Nucleus accumbens (tissue), 56 donors: ENCODE measurements at regions not wholly inside any gene's neighbourhood (a gene's known extent, or its start where the extent isn't known, plus 50 kb on each side); places are given as distances from the start of the nearest gene placed in this dataset.

Source experiments
- DNase-seq, 56 donors: peaks; one replicate each; lab custom pipeline; 2025; lab: John Stamatoyannopoulos, UW

DNA sequence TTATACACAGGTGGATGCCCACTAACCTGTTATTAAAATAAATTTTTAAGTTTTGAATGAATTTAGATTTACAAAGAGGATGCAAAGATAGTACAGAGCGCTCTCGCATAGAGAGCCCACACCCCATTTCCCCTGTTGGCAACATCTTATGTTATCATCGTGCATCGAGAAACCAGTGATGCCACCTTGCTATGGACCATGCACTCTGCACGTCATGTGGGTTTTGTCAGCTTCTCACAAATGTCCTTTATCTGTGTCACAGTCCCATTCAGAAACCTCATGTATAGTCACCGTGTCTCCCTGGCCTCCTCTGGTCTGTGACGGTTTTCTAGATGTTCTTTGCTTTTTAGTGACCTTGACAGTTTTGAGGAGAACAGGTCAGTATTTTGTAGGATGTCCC, 60.0 kb downstream of the ING1 start:
- DNase-seq = no peak

DNA sequence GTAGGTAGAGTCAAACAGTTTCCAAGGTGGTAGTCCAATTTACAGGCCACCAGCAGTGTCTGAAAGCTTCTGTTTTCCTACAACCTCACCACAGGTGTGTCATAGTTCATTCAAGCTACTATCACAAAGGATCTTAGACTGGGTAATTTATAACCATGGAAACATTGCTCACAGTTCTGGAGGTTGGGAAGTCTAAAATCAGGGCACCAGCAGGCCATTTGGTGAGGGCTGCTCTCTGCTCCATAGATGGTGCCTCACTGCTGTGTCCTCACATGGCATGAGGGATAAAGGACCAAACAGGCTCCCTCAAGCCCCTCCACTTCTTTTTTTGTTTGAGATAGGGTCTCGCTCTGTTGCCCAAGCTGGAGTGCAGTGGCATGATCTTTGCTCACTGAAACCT, 60.6 kb downstream of the ING1 start:
- DNase-seq = no peak

DNA sequence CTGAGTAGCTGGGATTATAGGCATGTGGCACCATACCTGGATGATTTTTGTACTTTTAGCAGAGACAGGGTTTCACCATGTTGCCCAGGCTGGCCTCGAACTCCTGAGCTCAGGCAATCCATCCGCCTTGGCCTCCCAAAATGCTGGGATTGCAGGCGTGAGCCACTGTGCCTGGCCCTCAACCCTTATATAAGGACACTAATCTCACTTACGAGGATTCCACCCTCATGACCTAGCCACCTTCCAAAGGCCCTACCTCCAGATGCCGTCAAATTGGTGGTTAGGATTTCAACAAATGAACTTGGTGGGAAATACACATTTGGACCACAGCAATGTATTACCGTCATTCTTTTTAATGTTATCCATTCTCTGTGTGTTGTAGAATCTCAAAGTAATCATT, 61.0 kb downstream of the ING1 start:
- no peak for DNase-seq

DNA sequence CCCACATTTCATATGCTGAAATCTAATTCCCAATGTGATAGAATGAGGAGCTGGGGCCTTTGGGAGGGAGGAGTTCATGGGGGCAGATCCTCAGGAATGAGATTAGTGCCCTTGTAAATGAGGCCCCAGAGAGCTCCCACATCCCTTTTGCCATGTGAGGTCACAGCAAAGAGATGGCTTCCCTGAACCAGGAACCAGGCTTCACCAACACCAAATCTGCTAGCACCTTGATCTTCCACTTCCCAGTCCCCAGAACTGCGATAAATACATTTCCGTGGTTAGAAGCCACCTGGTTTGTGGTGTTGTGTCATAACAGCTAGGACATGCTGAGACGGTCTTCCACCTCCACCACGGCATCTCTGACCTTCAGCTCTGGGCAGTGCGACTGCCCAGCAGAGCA, 62.1 kb downstream of the ING1 start:
- no peak for DNase-seq

DNA sequence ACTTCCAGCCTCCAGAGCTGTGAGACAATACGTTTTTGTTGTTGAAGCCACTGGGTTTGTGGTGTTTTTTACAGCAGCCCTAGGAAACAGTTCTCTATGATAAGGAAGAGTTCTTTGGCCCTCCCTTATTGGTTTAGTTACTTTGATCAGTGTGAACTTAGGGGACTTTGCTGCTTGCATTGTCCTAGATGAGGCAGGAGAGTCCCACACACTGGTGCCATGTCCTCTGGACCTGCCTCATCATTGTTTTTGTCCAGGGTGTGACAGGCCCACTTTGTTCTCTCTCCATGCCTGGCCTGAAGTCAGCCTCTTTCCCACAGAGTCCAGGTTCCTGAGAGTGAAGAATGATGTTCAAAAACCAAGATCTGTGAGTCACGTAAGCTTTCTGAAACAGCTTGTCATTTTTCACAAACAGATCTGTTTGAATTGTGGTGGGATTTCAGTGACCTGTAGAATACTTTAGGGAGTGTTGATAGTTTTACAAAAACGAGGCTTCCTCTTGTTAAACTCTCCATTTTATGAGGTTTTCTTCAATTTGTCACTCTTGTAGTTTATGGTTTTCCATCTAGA, 63.8 kb downstream of the ING1 start:
- DNase-seq = no peak

DNA sequence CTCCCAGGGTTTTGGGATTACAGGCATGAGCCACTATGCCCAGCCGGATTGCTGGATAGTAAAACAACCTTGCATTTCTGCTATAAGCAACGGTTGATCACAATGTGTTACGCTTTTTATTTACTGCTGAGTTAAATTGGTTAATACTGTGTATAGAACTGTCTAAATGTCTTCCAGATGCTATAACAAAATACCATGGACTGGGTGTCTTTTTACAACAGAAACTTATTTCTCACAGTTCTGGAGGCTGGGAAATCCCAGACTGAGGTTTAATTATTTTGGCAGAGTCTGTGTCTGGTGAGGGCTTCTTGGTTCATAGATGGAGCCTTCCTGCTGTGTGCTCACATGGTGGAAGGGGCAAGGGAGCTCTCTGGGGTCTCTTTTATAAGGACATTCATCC, 65.5 kb downstream of the ING1 start:
- no peak for DNase-seq

DNA sequence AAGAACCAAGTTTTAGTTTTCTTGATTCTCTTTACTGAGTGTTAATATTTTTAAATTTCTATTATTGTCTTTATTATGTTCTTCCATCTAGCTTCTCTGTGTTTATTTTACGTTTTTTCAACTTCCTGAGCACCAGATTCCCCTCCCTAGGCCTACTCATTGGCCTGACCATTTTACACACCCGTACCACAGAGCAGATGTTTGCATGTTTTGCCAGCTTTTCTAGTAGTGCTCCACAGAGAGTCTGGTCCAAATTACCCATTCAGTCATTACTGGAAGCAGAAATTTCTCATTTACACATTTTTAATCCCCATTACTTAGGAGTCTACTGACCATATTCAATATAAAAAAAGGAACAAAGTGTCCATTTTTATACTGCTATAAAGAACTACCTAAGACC, 66.9 kb downstream of the ING1 start:
- DNase-seq = no peak

DNA sequence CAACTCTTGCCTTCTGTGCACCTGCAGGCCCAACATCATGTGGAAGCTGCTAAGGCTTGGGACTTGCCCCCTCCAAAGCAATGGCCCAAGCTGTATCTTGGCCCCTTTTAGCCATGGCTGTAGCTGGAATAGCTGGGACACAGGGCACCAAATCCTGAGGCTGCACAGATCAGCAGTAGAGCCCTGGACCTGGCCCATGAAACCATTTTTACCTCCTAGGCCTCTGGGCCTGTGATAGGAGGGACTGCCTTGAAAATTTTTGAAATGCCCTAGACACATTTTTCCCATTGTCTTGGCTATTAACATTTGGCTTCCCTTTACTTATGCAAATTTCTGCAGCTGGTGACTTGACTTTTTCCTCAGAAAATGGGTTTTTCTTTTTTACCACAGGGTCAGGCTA, 68.7 kb downstream of the ING1 start:
- DNase-seq = no peak

DNA sequence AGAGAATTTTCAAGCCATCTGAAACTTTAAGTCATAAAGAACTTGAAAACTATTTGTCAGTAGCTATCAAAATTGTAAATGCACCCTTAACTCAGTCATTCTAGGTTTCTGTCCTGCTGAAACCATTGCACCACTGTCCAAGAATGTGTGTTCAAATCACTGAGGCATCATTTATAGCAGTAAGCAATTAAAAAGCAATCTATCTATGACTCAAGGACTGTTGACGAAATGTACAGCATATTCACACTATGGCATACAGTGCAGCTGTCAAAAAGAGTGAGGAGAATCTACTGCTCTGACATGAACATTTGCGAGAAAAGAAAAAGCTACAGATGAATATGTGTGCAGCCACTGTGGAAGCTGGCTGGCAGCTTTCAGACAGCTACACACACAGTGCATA, 71.2 kb downstream of the ING1 start:
- DNase-seq = no peak

DNA sequence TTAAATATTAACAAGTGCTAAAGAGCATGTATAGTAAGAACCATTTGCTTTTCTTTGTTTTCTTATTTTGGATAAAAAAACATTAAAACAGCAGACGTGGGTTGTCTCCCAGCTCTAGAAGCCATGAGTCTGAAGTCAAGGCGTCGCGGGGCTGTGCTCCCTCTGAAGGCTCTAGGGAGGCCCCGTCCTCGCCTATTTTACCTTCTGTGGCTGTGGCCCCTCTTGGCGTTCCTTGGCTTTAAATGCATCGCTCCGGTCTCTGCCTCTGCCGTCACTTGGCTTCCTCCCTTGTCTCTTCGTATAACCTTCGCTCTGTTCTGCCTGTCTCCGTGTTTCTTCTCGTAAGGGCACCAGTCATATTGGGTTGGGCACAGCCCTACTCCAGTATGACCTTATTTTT, 75.3 kb downstream of the ING1 start:
- DNase-seq = no peak

DNA sequence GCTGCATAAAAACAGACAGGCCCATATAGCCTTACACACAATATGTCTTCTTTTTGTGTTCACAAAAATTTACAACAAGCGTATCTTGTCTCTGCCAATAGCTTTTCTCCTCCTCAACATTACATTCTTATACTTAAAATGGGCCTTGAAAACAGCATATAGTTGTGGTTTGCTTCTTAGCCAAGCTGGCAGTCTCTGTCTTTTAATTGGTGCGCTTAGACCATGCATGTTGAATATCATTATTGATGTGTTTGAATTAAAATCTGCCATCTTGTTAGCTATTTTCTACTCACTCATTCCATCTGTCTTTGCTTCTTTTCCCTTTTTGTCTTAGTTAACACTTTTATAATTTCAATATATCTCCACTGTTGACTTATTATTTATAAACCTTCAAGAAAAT, 76.4 kb downstream of the ING1 start:
- no peak for DNase-seq

DNA sequence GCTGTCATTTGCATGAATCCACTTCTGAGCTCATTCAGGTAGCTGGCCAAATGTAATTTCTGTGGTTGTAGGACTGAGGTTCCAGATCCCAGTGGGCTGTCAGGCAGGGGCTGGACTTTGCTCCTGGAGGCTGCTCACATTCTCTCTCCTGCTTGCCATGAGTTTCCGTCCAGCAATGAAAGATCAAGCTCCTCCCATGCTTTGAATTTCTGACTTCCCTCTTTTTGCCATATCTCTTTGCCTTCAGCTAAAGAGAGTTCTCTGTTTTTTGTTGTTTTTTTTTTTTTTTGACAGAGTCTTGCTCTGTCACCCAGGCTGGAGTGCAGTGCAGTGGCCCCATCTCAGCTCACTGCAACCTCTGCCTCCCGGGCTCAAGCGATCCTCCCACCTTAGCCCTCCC, 76.9 kb downstream of the ING1 start:
- DNase-seq = no peak

DNA sequence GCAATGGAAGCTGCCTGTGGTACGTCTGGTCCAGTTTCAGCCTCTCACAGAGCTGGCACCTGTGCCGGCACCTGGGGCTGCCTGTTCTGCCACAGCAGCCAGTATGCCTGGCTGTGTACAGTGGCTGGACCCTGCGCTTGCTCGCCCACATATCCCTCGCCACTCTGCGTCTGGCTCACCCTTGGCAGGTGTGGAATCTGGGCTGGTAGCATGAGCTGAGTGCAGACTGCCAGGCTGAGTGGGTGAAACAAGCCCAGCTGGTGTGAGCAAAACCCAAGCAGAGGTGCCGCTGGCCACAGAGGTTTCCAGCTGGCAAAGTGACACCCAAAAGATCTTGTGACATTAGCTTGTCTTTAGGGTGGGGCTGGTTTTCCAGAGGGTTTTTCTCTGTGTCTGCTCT, 80.7 kb downstream of the ING1 start:
- no peak for DNase-seq

DNA sequence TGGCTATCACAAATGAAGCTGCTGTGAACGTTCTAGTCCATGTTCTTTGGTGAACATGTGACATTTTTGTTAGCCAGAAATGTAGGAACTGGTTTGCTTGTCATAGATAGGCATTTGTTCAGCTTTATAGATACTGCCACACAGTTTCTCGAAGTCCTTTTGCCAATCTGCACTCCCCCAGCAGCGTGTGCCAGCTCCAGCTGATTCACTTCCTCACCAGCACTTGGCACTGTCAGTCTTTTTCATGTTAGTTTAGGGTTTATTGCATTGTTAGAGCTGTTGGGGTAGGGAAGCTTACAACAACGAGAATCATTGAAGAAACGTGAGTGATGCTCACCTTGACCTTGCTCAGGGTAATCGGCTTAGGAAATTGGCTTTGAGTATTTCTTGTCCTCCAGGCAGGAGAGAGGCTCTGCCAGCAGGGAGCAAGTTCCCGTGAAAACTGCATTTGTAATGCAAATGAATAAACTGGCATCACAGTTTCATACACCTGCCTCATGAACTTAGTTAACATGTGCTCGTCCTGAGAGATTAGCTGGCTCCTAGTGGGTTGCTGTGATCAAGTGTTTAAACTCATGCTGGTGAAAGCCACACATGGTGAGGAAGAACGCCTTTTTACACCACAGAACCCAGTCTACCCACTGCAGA, 83.9 kb downstream of the ING1 start:
- no peak for DNase-seq

DNA sequence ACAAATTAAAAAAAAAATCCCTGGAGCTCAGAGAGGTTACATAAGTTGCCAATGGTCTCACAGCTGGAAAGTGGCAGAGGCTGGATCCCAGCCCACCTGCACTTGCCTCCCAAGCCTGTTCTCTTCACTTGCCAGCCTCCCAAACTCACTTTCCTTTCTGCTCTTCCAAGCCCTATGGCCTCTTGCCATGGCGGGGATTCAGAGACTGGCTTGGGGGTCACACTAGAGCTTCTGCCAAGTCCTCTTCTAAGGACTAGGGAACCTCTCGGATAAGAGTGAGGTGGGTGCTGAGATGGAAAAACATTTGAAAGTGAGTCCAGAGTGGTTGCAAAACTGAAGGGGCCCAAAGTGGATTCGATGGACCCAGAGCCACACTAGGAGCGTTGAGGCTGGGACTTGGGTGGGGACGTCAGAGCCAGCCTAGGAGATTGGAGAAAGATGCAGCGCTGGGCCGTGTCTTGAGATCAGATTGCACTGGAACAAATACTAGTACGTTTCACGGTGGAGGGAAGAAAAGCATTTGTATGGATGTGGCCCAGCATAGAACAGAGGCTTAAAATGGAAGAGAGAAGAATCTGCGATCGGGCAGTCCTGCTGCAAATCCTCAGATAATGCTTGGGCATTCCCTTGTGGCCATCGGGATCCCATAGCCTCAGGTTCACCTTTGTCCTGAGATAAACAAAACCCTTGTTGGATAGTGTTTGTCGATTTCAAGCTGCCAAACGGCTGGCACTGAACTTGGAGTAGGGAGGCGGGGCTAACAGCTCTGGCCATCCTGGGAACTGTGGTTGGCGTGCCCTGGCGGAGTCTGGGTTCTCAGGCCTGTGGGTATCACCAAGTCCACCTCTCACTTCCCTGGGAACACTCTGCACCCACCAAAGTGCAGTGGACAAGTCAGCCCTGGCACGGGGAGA, 84.8 kb downstream of the ING1 start:
- no peak for DNase-seq

DNA sequence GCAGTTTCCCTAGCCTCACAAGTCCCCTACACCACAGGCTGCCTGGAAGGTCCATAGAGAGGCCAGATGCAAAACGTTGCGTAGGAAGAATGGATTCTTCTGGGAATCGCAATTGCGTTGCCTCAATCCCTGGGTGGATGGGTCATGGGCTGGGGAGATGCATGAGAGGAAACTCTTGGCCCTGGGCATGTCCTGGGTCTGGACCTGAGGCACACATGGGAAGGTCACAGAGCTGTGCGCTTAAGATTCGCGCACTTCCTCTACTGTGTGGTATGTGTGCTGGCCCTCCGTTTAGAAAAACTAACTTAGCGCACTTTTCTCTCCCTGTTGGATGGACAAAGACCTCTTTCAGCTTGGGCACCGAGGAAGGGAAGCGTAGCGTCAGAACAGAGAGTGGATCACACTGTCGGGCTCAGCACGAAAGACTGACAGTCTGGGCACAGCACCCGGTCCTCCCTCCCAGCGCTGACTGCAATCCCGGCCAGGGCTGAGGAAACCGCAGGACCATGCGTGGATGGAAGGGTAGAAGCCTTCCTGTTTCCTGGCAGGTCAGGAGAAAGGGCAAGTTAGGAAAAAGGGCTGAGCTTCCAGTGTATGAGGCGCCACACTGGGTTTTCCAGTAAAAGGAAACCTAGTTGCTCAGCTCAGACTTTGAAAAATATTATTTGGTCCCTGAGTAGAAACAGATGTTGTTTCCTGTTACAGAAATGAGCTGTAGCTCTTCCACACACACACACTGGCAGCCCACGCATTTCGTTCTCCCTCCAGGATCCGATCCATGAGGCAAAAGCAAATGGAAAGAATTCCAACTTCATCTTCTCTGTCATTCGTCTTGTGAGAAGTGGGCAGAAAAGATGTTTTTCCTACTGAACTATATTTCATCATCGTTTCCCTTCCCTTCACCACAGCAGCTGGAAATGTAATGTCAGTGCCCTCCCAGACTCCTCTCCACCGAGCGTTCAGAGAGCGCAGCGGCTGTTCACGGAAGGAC, 86.0 kb downstream of the ING1 start:
- peak in 2 of 56 donors; percentile 11 to 12 for DNase-seq

DNA sequence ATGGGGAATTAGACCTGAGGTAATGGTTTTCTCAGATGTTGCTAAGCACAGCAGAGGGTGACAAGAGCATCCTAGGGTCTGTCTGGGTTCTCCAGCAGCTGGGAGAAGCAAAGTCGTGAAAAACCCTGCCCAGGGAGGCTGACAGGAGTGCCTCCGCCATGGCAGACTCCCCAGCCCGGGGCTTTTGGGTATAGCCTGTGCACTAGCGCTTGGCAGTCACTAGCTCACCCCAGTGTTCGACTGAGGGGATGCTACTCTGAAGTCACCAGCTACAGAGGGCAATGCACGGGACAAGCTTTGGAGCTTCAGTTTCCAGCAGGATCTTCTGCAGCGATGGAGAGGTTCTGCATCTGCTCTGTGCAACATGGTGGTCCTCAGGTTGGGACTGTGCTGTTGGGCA, 87.5 kb downstream of the ING1 start:
- DNase-seq = no peak

DNA sequence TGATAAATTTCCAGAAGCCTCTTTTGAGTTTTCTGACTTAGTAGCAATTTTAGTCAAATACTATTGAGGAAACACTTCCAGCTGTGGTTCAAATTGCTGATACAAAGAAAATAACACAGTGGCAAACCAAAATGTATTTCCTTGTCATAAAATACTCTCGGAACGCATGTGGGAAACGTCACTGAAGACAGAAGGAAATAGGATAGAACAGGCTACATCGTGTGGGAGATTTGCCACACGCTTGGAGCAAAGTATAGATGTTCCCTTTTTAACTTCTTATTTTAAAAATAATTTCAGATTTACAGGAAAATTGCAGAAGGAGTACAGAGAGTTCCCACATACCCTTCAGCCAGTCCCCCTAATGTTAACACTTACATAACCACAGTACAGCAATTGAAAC, 88.8 kb downstream of the ING1 start:
- DNase-seq = no peak

DNA sequence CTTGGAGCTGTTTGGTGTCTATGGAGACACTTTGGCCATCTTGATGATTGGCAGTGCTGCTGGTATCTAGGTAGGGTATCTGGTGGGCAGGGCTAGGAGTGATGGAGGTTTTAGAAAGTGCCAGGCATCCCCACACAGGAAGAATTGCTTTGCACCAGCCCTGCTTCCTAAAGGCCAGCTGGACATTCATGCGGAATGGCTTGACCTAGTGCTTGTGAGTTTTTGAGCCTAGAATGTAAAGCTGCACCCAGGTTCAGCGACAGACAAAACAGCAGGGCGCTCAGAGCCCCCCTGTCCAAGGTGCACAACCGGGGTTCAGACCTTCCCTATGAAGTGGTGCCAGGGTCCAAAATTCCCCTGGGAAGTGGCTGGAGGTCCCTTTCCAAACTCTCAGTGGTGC, 93.1 kb downstream of the ING1 start:
- DNase-seq = no peak

DNA sequence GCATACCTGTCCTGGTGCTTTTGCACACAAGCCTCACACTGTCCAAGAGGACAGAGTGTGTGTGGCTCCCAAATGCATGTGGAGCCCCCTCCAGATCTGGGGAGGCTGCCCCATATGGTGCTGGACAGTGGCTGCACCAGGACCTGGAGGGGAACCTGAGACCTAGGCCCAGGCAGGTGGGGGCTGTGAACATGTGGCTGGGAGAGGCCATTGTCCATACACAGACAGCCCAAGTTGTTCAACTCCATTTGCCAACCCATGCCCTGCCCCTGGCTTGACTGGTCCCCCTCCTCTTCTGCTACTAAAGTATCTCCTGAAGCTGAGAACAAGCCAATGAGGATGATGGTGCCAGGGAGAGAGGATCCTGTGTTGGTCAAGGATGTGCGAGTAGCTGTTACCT, 94.0 kb downstream of the ING1 start:
- no peak for DNase-seq

DNA sequence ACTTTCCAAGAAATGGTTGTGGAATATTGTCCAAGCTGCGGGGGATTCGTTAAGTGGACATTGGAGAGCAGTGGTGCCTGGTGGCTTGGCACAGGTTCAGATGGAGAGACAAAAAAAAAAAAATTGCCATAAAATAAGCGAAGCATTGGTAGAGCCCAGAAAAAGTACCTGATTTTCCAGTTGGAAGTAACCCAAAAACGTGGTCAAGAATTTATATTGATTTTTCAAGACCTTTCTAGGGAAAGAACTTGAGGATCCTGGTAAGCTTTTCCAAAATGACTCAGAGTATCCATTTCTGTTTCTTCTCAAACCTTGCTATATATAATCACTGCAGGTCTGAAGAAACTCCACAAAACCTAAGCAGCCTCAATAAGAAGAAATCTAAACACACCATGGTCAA, 94.6 kb downstream of the ING1 start:
- DNase-seq = no peak
